Omental fat pad (tissue), 3 donors: ENCODE measurements at regions not wholly inside any gene's neighbourhood (a gene's known extent, or its start where the extent isn't known, plus 50 kb on each side); places are given as distances from the start of the nearest gene placed in this dataset.
"Not testable (repeated sequence)": the region's sequence is repeated elsewhere in the genome, so short reads cannot be mapped to it uniquely, and the experiment has no call there.

Experiments used
- ATAC-seq: fragments of 150-250 bp; one replicate; pipeline ENCODE4 v1.9.1; 2016; ENCODE audit warnings: mild to moderate bottlenecking, moderate library complexity; ENCODE audit not compliant: low FRiP score
- DNase-seq: peaks from one replicate; pipeline ENCODE4 v3.0.0-alpha.2; 2019; ENCODE audit warnings: low spot score
- CTCF ChIP-seq, 3 donors: fragments of 450-650 bp; IDR thresholded peaks; one replicate each; pipeline ENCODE4 v1.5.1; 2016 to 2017; ENCODE audit warnings: antibody characterized with exemption in 3 of 3, mild to moderate bottlenecking in 3 of 3, moderate library complexity in 2 of 3

DNA sequence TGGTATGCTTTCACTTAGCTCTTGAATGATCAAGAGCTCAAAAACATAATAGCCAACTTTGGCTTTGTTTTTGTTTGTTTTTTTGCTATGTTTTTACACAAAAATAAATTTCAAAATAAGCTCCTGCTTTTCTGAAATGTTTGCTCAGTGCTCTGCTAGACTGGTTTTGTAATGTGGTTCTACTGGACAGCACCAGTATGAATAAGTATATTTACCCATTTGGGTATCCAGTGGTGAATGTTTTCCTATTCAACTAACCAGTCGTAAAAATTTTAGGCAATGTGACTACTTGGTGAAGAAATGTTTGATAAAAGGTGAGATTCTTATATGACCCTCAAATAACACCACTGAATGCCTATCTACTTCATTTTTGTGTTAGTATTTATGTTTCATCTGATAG, 308.6 kb downstream of the PTPRC start:
- ATAC-seq (no peak), DNase-seq (no peak)
- no peak for TF ChIP-seq CTCF (IDR thresholded peaks at IDR 0.05)

DNA sequence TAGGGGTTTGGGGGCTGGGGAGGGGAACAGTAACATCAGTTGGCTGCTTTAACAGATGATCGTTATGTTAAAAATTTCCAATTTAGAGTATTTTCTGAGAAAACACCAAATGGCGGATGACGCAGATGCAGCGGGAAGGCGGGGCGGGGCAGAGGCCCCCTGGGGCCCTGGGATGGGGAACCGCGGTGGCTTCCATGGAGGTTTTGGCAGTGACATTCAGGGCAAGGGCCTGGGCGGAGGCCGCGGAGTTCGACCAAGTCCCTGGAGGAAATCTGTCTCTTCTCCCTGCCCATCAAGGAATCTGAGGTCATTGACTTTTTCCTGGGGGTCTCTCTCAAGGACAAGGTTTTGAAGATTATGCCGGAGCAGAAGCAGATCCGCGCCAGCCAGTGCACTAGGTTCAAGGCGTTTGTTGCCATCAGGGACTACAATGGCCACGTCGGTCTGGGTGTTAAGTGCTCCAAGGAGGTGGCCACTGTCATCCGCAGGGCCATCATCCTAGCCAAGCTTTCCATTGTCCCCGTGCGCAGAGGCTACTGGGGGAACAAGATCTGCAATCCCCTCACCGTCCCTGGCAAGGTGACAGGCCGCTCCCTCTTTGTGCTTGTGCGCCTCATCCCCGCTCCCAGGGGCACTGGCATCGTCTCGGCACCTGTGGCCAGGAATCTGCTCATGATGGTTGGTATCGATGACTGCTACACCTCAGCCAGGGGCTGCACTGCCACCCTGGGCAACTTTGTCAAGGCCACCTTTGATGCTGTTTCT, 310.2 kb downstream of the PTPRC start:
- no peak for TF ChIP-seq CTCF (IDR thresholded peaks at IDR 0.05)
- no peak for DNase-seq
- no peak for ATAC-seq

- no peak for DNase-seq
- no peak for ATAC-seq
- TF ChIP-seq CTCF (IDR thresholded peaks at IDR 0.05): no peak
These were observed 311.2 kb downstream of the PTPRC start for GRCh38 chr1:198950036-198950435.

GRCh38 chr1:198955085-198955484, 316.2 kb downstream of the PTPRC start:
- no peak for ATAC-seq
- no peak for TF ChIP-seq CTCF (IDR thresholded peaks at IDR 0.05)

DNA sequence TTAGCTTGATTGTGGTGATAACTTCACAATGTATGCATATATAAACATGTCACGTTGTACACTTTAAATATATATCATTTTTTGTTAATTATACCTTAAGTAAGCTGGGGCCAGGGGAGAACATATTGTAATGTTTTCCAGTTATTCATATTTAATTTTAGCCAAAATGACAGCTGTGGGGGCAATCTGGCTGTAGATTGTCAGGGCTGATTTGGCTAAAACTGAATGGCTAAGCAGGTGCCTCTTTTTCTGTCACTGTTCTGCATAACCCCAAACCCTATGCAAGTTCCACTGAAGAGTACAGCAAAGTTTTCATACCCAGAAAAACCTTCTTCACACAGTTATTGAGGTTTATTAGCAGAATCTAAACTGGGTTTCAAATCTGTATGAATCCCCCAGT, 318.2 kb downstream of the PTPRC start:
- DNase-seq (no peak), ATAC-seq (no peak)
- no peak for TF ChIP-seq CTCF (IDR thresholded peaks at IDR 0.05)

More at GRCh38 chr1:198955085-198955484, 316.2 kb downstream of the PTPRC start:
- no peak for DNase-seq

- DNase-seq (no peak), ATAC-seq (no peak)
- no peak for TF ChIP-seq CTCF (IDR thresholded peaks at IDR 0.05)
These were observed 320.2 kb downstream of the PTPRC start for GRCh38 chr1:198959032-198959431.

DNA sequence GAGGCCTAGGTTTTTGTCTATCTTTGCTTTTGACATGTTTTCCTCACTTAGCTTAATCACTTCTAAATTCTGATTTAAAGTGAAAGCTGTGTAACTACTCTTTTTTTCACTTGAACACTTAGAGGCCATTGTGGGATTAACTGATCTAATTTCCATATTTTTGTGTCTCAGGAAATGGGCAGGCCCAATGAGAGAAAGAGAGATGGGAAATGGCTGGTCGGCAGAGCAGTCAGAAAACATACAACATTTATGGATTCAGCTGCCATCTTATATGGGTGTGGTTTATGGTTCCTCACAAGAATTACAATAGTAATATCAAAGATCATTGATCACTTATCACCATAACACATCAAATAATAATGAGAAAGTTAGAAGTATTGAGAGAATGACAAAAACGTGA, 320.8 kb downstream of the PTPRC start:
- TF ChIP-seq CTCF (IDR thresholded peaks at IDR 0.05): no peak
- DNase-seq: no peak
- ATAC-seq: no peak

GRCh38 chr1:198963796-198964195, 325.0 kb downstream of the PTPRC start:
- not testable (repeated sequence) for DNase-seq, ATAC-seq
